Trophoblast cell (in vitro differentiated cells and primary cell): ENCODE measurements at regions not wholly inside any gene's neighbourhood (a gene's known extent, or its start where the extent isn't known, plus 50 kb on each side); places are given as distances from the start of the nearest gene placed in this dataset.
A peak's percentile ranks its signal among the peaks of the same experiment; 100 is the strongest.
"Not testable (repeated sequence)": the region's sequence is repeated elsewhere in the genome, so short reads cannot be mapped to it uniquely, and the experiment has no call there.

Experiments
- DNase-seq, 2 donors: peaks; one replicate each; pipeline ENCODE4 v3.0.0-alpha.2; 2016
- H2AFZ ChIP-seq: 2 replicates; pipeline ENCODE4 v1.6.1; 2013; ENCODE audit warnings: low read length, moderate library complexity, mild to moderate bottlenecking; ENCODE audit not compliant: insufficient read depth, poor library complexity
- H2AK5ac ChIP-seq: 2 replicates; pipeline ENCODE4 v1.6.1; 2013; ENCODE audit warnings: mild to moderate bottlenecking, low read length
- H2BK120ac ChIP-seq: 2 replicates; pipeline ENCODE4 v1.6.1; 2013; ENCODE audit warnings: low read length, mild to moderate bottlenecking, moderate library complexity; ENCODE audit not compliant: insufficient read depth, poor library complexity
- H2BK12ac ChIP-seq: 2 replicates; pipeline ENCODE4 v1.6.1; 2013; ENCODE audit warnings: mild to moderate bottlenecking, low read length, moderate library complexity
- H2BK5ac ChIP-seq: 2 replicates; pipeline ENCODE4 v1.6.1; 2013; ENCODE audit warnings: low read length, low read depth, moderate library complexity, mild to moderate bottlenecking; ENCODE audit not compliant: poor library complexity
- H3K14ac ChIP-seq: 2 replicates; pipeline ENCODE4 v1.6.1; 2013; ENCODE audit warnings: mild to moderate bottlenecking, low read length
- H3K18ac ChIP-seq: 2 replicates; pipeline ENCODE4 v1.6.1; 2013; ENCODE audit warnings: mild to moderate bottlenecking, low read length
- H3K23ac ChIP-seq: 2 replicates; pipeline ENCODE4 v1.6.1; 2013; ENCODE audit warnings: low read length
- H3K27ac ChIP-seq: 2 replicates; pipeline ENCODE4 v1.5.1; 2013; ENCODE audit warnings: low read depth, mild to moderate bottlenecking, inconsistent platforms, low read length, moderate library complexity
- H3K27me3 ChIP-seq: 2 replicates; pipeline ENCODE4 v1.6.1; 2013; ENCODE audit warnings: inconsistent platforms, mild to moderate bottlenecking, low read length, moderate library complexity; ENCODE audit not compliant: insufficient read depth
- H3K36me3 ChIP-seq, 2 experiments: 1 replicate in 1 of 2; 2 replicates in 1 of 2; pipeline ENCODE4 v1.6.1; 2013; ENCODE audit warnings: low read length in 2 of 2, mild to moderate bottlenecking in 2 of 2, moderate library complexity in 1 of 2; ENCODE audit not compliant: insufficient read depth in 2 of 2, control insufficient read depth in 1 of 2
- H3K4ac ChIP-seq: 2 replicates; pipeline ENCODE4 v1.6.1; 2013; ENCODE audit warnings: low read depth, mild to moderate bottlenecking, low read length, moderate library complexity
- H3K4me1 ChIP-seq, 2 experiments: 1 replicate in 1 of 2; 2 replicates in 1 of 2; pipeline ENCODE4 v1.6.1; 2013; ENCODE audit warnings: low read length in 2 of 2, mild to moderate bottlenecking in 2 of 2, moderate library complexity in 1 of 2; ENCODE audit not compliant: insufficient read depth in 2 of 2, control insufficient read depth in 1 of 2
- H3K4me2 ChIP-seq: 2 replicates; pipeline ENCODE4 v1.6.1; 2013; ENCODE audit warnings: inconsistent platforms, mild to moderate bottlenecking, low read length, moderate library complexity
- H3K4me3 ChIP-seq: 2 replicates; pipeline ENCODE4 v1.5.1; 2013; ENCODE audit warnings: mild to moderate bottlenecking, low read depth, low read length, inconsistent platforms
- H3K79me1 ChIP-seq: one replicate; pipeline ENCODE4 v1.6.1; 2013; ENCODE audit warnings: low read length
- H3K79me2 ChIP-seq: 2 replicates; pipeline ENCODE4 v1.6.1; 2013; ENCODE audit warnings: low read length, mild to moderate bottlenecking; ENCODE audit not compliant: control insufficient read depth, insufficient read depth, poor library complexity
- H3K9ac ChIP-seq: 2 replicates; pipeline ENCODE4 v1.6.1; 2013; ENCODE audit warnings: mild to moderate bottlenecking, low read length
- H3K9me3 ChIP-seq: 2 replicates; pipeline ENCODE4 v1.6.1; 2013; ENCODE audit warnings: low read depth, mild to moderate bottlenecking, control low read depth, inconsistent platforms, low read length; ENCODE audit not compliant: insufficient read depth
- H4K12ac ChIP-seq: 2 replicates; pipeline ENCODE4 v1.6.1; 2013; ENCODE audit warnings: low read depth, mild to moderate bottlenecking, low read length, moderate library complexity
- H4K8ac ChIP-seq: 2 replicates; pipeline ENCODE4 v1.6.1; 2013; ENCODE audit warnings: low read depth, mild to moderate bottlenecking, low read length, moderate library complexity
- H4K91ac ChIP-seq: one replicate; pipeline ENCODE4 v1.6.1; 2013; ENCODE audit warnings: low read depth, mild to moderate bottlenecking, low read length, moderate library complexity
- WGBS: extraction: QIAGEN DNeasy Blood & Tissue Kit; methylation state at CpG from one replicate; pipeline ENCODE4 v1.1.7; 2013; ENCODE audit warnings: missing lambda C conversion rate; ENCODE audit not compliant: insufficient read length, insufficient coverage; ENCODE audit errors: extremely low coverage; 5-methylcytosine and 5-hydroxymethylcytosine counted together

DNA sequence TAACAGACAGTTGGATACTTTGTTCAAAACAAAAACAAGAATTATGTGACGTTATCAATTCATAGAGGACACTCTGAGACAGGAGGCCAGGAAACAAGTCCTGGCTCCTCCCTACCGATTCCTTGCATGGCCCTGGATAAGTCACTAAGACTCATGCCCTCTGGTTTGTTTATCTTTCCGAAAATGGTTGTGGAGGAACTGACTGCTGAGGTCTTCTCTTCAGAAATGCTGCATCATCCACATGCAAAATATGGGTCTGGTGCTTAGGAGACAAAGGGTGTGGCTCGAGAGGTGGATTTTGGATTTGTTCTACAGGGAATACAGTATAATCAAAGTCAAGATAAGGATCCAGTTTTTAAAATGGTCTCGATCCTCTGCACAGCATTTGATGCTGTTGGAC lies 130.9 kb downstream of the RELL1 start:
- Histone ChIP-seq H3K9ac (no peak overlapping the region), H3K36me3 (peaks cover 0 to 1% of the 10 kb centered on the region in 2 experiments), H2AFZ (no peak overlapping the region), H4K12ac (no peak overlapping the region), H3K14ac (no peak overlapping the region), H3K4me2 (no peak overlapping the region), H4K8ac (no peak overlapping the region), H2AK5ac (no peak overlapping the region), H3K18ac (no peak overlapping the region), H2BK5ac (no peak overlapping the region), H2BK12ac (no peak overlapping the region), H3K27me3 (no peaks in the 10 kb centered on the region), H4K91ac (no peak overlapping the region), H3K9me3 (no peaks in the 10 kb centered on the region), H3K79me2 (no peaks in the 10 kb centered on the region), H2BK120ac (no peak overlapping the region), H3K4me1 (no peaks in the 10 kb centered on the region), H3K23ac (peak overlapping the region; percentile 94), H3K79me1 (no peaks in the 10 kb centered on the region), H3K27ac (no peak overlapping the region), H3K4ac (no peak overlapping the region), H3K4me3 (no peak overlapping the region)
- no peak for DNase-seq
- no CpG with 5 or more reads among the region's 5 CpGs for WGBS

DNA sequence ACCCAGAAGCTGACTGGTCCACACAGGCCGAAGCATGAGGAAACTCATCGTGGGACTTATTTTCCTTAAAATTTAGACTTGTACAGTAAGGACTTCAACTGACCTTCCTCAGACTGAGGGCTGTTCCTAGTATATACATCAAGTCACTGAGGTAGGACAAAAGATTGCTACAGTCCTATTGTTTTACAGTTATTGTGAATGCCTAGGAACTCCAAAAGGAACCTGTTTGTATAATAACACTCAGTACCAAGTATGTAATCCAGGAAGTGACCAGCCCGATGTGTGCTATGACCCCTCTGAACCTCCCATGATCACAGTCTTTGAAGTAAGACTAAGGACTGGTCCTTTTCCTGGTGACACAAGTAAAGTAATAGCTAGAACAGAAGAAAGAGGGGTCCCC lies 136.3 kb downstream of the RELL1 start:
- not testable (repeated sequence) for H3K36me3 ChIP-seq, H3K14ac ChIP-seq, H4K12ac ChIP-seq, H2AFZ ChIP-seq, H4K8ac ChIP-seq, H3K79me2 ChIP-seq, H3K18ac ChIP-seq, H4K91ac ChIP-seq, H3K4me2 ChIP-seq, H3K27me3 ChIP-seq, H2BK12ac ChIP-seq, H3K9me3 ChIP-seq, DNase-seq, H2BK120ac ChIP-seq, H3K9ac ChIP-seq, H3K23ac ChIP-seq, H3K4me3 ChIP-seq, H3K27ac ChIP-seq, H3K4ac ChIP-seq, H3K79me1 ChIP-seq, H2AK5ac ChIP-seq, H3K4me1 ChIP-seq, H2BK5ac ChIP-seq
- no CpG with 5 or more reads among the region's 3 CpGs for WGBS

DNA sequence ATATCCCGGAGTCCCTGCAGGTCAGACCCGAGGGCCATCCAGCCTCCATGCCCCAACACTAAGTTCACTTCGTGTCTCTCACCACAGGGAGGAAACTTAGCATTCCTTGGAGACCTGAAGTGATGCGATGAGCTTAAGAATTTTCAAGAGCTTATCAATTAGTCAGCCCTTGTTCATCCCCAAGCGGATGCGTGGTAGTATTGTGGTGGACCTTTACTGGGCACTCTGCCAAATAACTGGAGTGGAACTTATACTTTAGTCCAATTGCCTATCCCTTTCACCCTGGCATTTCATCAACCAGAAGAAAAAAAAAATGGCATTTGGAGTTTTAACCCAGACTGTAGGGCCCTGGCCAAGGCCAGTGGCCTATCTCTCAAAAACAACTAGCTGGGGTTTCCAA lies 137.1 kb downstream of the RELL1 start:
- H3K27me3 ChIP-seq = no peaks in the 10 kb centered on the region
- H3K4me3 ChIP-seq = no peak overlapping the region
- no peaks in the 10 kb centered on the region for H3K79me1 ChIP-seq
- no peak overlapping the region for H2AFZ ChIP-seq
- H3K27ac ChIP-seq = no peak overlapping the region
- no peak overlapping the region for H3K4ac ChIP-seq
- H3K36me3 ChIP-seq = no peaks in the 10 kb centered on the region
- DNase-seq = no peak
- no peak overlapping the region for H3K9ac ChIP-seq
- H4K12ac ChIP-seq = no peak overlapping the region
- peaks cover 0 to 2% of the 10 kb centered on the region in 2 experiments for H3K4me1 ChIP-seq
- H3K23ac ChIP-seq = no peak overlapping the region
- H2BK120ac ChIP-seq = no peak overlapping the region
- WGBS = no CpG with 5 or more reads among the region's 6 CpGs
- no peak overlapping the region for H3K4me2 ChIP-seq
- no peaks in the 10 kb centered on the region for H3K79me2 ChIP-seq
- H4K91ac ChIP-seq = no peak overlapping the region
- H2AK5ac ChIP-seq = no peak overlapping the region
- peaks cover 3% of the 10 kb centered on the region for H3K9me3 ChIP-seq
- no peak overlapping the region for H2BK12ac ChIP-seq
- no peak overlapping the region for H3K14ac ChIP-seq
- H3K18ac ChIP-seq = no peak overlapping the region
- H4K8ac ChIP-seq = no peak overlapping the region
- H2BK5ac ChIP-seq = no peak overlapping the region

- Histone ChIP-seq H3K79me2 (peaks cover 1% of the 10 kb centered on the region), H4K8ac (no peak overlapping the region)
- WGBS = no CpG with 5 or more reads among the region's 12 CpGs
Measured at GRCh38 chr4:37546586-37546985, 139.6 kb downstream of the RELL1 start.

More at GRCh38 chr4:37546586-37546985, 139.6 kb downstream of the RELL1 start:
- H3K14ac ChIP-seq = no peak overlapping the region
- no peak overlapping the region for H4K91ac ChIP-seq
- DNase-seq = no peak
- H3K9ac ChIP-seq = no peak overlapping the region
- no peak overlapping the region for H3K23ac ChIP-seq
- H3K4ac ChIP-seq = no peak overlapping the region
- H3K4me2 ChIP-seq = no peak overlapping the region
- H2AK5ac ChIP-seq = no peak overlapping the region
- no peak overlapping the region for H3K18ac ChIP-seq
- no peak overlapping the region for H2BK120ac ChIP-seq
- no peak overlapping the region for H3K27ac ChIP-seq
- no peak overlapping the region for H2AFZ ChIP-seq
- no peak overlapping the region for H4K12ac ChIP-seq
- H3K36me3 ChIP-seq = no peaks in the 10 kb centered on the region
- H3K9me3 ChIP-seq = peaks cover 3% of the 10 kb centered on the region
- no peaks in the 10 kb centered on the region for H3K79me1 ChIP-seq
- peaks cover 0 to 2% of the 10 kb centered on the region in 2 experiments for H3K4me1 ChIP-seq
- no peak overlapping the region for H2BK12ac ChIP-seq
- no peak overlapping the region for H2BK5ac ChIP-seq
- H3K4me3 ChIP-seq = no peak overlapping the region
- H3K27me3 ChIP-seq = no peaks in the 10 kb centered on the region
